Heart left ventricle (tissue), 16 donors: ENCODE measurements at regions not wholly inside any gene's neighbourhood (a gene's known extent, or its start where the extent isn't known, plus 50 kb on each side); places are given as distances from the start of the nearest gene placed in this dataset.
A peak's percentile ranks its signal among the peaks of the same experiment; 100 is the strongest.
"Not testable (repeated sequence)": the region's sequence is repeated elsewhere in the genome, so short reads cannot be mapped to it uniquely, and the experiment has no call there.

Source experiments
- ATAC-seq, 4 donors: fragments of 200-7000 bp; cut with Tn5 transposase; one replicate each; pipeline ENCODE4 v1.9.1; 2020 to 2022; ENCODE audit warnings: moderate library complexity in 4 of 4, mild to moderate bottlenecking in 3 of 4, moderate number of reproducible peaks in 1 of 4
- DNase-seq, 5 donors: peaks; one replicate each; pipeline ENCODE4 v3.0.0-alpha.2; 2020
- H3K27ac ChIP-seq, 12 donors: fragments of 200-600 bp; sonication (generic) in 4 of 12; one replicate each; pipeline versions ENCODE4 v1.5.0 to v1.8.0; 2016 to 2022; ENCODE audit warnings: mild to moderate bottlenecking in 2 of 12
- H3K27me3 ChIP-seq, 9 donors: fragments of 200-600 bp; sonication (generic) in 2 of 9; one replicate each; pipeline versions ENCODE4 v1.5.1 to v1.8.0; 2016 to 2022; ENCODE audit warnings: mild to moderate bottlenecking in 3 of 9
- H3K36me3 ChIP-seq, 9 donors: fragments of 200-600 bp; sonication (generic) in 2 of 9; one replicate each; pipeline versions ENCODE4 v1.5.0 to v1.8.0; 2018 to 2022; ENCODE audit warnings: mild to moderate bottlenecking in 2 of 9
- H3K4me1 ChIP-seq, 12 donors: fragments of 200-600 bp; sonication (generic) in 4 of 12; one replicate each; pipeline versions ENCODE4 v1.5.0 to v1.8.0; 2016 to 2022; ENCODE audit warnings: mild to moderate bottlenecking in 3 of 12
- H3K4me3 ChIP-seq, 12 donors: fragments of 200-600 bp; sonication (generic) in 4 of 12; one replicate each; pipeline versions ENCODE4 v1.5.0 to v1.8.0; 2017 to 2022; ENCODE audit warnings: mild to moderate bottlenecking in 9 of 12, moderate library complexity in 4 of 12
- H3K9me3 ChIP-seq, 12 donors: fragments of 200-600 bp; sonication (generic) in 4 of 12; one replicate each; pipeline versions ENCODE4 v1.5.0 to v1.8.0; 2016 to 2022; ENCODE audit warnings: mild to moderate bottlenecking in 1 of 12
- POLR2A ChIP-seq, 2 donors: fragments of 450-650 bp; IDR thresholded peaks; one replicate each; pipeline ENCODE4 v1.6.1; 2017; ENCODE audit warnings: antibody characterized with exemption in 2 of 2, mild to moderate bottlenecking in 2 of 2, moderate library complexity in 2 of 2
- WGBS, 4 donors: extraction: QIAGEN DNeasy Blood & Tissue Kit in 2 of 4; methylation state at CpG; one replicate each; pipeline versions ENCODE4 v1.1.5 to v1.1.7; 2013 to 2018; 5-methylcytosine and 5-hydroxymethylcytosine counted together
- intact Hi-C, 10 donors: fragments of 100-400 bp; cut with DNase I; formaldehyde crosslinking; loops; one replicate each; pipeline versions ENCODE4 v1.11.1 to v1.14.2; 2022
- TF ChIP-seq, protein P1 (sequence below), 12 donors: fragments of 200-600 bp; sonication (generic) in 4 of 12; IDR thresholded peaks; one replicate each; pipeline versions ENCODE4 v1.5.0 to v1.8.0; 2018 to 2022; ENCODE audit warnings: antibody characterized with exemption in 12 of 12, mild to moderate bottlenecking in 5 of 12
- donor health status: ischemic (EF 13 %, LVEDD 7.1; RV severe dilation, severe dysfunction).
- donor health status: healthy with polysubstance abuse.
- donor health status: DM: no; HTN: yes; CAD: no.
- donor health status: DM: no; HTN: no; CAD: no.
- donor health status: ischemic (EF 25% LVEDD 6.9; RV normal size, moderate dysfunction).
- donor health status: ischemic (EF 25% LVEDD 5.7; RV mildly dilated, moderate dysfunction).
- donor health status: healthy.
- donor health status: DM: yes; HTN: yes; CAD: no.
- donor health status: ischemic (EF 35%, LVEDD 5.7; RV mildly dilated, moderate dysfunction).
- donor health status: nonischemic (EF 11% LVEDD 7.7; RV severe dilation, severe dysfunction).
- donor health status: DM: yes; HTN: yes; CAD: no.
- donor health status: PGD.
- donor health status: ischemic (EF 29% LVEDD 5.4; RV normal size, mild dysfunction).
- donor health status: nonischemic (EF 23%, LVEDD 6.1; RV moderate dilation, normal function).

DNA sequence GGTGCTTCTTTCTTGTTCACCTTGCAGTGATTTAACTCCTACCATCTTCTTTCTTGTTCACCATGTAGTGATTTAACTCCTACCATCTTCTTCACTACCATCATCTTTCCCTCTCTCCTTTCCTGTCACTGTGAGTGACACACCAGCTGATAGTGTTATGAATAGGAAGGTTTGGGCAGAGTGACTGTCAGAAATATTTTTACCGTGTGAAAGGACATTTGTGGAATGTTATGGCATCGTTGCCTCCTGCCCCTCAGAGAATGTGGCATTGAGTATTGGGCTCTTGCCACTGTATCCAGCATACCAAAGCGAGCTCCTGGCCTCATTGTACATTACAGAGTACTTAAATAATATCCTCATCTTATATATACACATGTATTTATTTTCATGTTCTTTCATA is 90.8 kb upstream of the AMOT start:
- no peak overlapping the region for H3K27ac ChIP-seq
- intact Hi-C loops = no loop called here
- 37 to 47% (median 42%) methylated on average over 3 of the region's 3 CpGs for WGBS, 4 donors
- no peaks in the 10 kb centered on the region for H3K4me1 ChIP-seq
- H3K4me3 ChIP-seq = no peak overlapping the region
- no peak for ATAC-seq
- H3K36me3 ChIP-seq = no peaks in the 10 kb centered on the region
- H3K9me3 ChIP-seq = no peaks in the 10 kb centered on the region
- H3K27me3 ChIP-seq = peaks cover 0 to 9% (median 0%) of the 10 kb centered on the region in 9 donors
- no peak for TF ChIP-seq POLR2A (IDR thresholded peaks at IDR 0.05)
- TF ChIP-seq, protein P1, sequence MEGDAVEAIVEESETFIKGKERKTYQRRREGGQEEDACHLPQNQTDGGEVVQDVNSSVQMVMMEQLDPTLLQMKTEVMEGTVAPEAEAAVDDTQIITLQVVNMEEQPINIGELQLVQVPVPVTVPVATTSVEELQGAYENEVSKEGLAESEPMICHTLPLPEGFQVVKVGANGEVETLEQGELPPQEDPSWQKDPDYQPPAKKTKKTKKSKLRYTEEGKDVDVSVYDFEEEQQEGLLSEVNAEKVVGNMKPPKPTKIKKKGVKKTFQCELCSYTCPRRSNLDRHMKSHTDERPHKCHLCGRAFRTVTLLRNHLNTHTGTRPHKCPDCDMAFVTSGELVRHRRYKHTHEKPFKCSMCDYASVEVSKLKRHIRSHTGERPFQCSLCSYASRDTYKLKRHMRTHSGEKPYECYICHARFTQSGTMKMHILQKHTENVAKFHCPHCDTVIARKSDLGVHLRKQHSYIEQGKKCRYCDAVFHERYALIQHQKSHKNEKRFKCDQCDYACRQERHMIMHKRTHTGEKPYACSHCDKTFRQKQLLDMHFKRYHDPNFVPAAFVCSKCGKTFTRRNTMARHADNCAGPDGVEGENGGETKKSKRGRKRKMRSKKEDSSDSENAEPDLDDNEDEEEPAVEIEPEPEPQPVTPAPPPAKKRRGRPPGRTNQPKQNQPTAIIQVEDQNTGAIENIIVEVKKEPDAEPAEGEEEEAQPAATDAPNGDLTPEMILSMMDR (IDR thresholded peaks at IDR 0.05) = no peak
- DNase-seq = no peak

DNA sequence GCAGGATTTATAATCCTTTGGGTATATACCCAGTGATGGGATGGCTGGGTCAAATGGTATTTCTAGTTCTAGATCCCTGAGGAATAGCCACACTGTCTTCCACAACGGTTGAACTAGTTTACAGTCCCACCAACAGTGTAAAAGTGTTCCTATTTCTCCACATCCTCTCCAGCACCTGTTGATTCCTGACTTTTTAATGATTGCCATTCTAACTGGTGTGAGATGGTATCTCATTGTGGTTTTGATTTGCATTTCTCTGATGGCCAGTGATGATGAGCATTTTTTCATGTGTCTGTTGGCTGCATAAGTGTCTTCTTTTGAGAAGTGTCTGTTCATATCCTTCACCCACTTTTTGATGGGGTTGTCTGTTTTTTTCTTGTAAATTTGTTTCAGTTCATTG is 82.8 kb upstream of the AMOT start:
- H3K4me3 ChIP-seq, intact Hi-C loops, H3K4me1 ChIP-seq, H3K27ac ChIP-seq, H3K27me3 ChIP-seq, DNase-seq, H3K36me3 ChIP-seq, ATAC-seq, H3K9me3 ChIP-seq: not testable (repeated sequence)
- 67 to 83% (median 76%) methylated on average over 1 of the region's 1 CpG for WGBS, 4 donors

DNA sequence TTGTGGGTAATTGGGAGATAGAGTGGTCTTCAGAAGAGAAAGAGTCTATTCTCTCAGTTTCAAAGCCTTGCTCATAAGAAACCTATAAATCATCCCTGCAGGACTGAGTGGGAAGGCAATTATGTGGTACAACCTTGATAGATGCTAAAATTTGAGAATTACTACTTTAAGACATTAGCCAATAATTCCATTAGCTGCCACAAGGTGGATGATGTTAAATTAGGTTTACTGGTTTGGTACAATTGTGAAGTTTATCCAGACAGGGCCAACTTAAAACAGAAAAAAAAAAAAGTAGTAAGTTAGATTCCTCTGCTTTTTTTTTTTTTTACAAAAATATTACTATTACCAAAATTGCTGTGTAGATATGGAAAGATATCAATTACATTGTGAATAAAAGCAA is 73.2 kb upstream of the AMOT start:
- ATAC-seq (no peak), DNase-seq (no peak)
- Histone ChIP-seq H3K4me3 (no peak overlapping the region), H3K9me3 (no peaks in the 10 kb centered on the region), H3K27me3 (peaks cover 0 to 11% (median 0%) of the 10 kb centered on the region in 9 donors), H3K4me1 (no peaks in the 10 kb centered on the region), H3K36me3 (no peaks in the 10 kb centered on the region), H3K27ac (no peak overlapping the region)
- intact Hi-C loops = no loop called here
- TF ChIP-seq, protein P1 (IDR thresholded peaks at IDR 0.05) = peak in 1 of 12 donors; percentile 9
- no peak for TF ChIP-seq POLR2A (IDR thresholded peaks at IDR 0.05)

DNA sequence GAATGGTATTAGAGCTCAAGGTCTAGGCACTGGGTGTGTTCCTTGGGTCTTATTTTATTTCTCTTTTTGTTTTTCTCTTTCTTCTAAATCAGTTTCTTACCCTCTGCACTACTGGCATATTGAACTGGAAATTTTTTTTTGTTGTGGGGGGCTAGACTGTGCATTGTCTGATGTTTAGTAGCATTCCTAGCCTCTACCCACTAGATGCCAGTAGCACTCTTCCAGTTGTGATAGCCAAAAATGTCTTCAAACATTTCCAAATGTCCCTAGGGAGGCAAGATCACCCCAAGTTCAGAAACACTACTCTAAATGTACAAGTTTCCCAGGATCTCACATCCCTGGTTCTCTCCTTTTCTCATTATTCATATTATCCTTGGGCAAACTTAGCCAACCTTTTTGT is 69.8 kb upstream of the AMOT start:
- Histone ChIP-seq H3K4me1 (no peaks in the 10 kb centered on the region), H3K27me3 (peaks cover 0 to 11% (median 0%) of the 10 kb centered on the region in 9 donors), H3K27ac (no peak overlapping the region), H3K9me3 (no peaks in the 10 kb centered on the region), H3K36me3 (no peaks in the 10 kb centered on the region), H3K4me3 (no peak overlapping the region)
- ATAC-seq (no peak), DNase-seq (no peak)
- intact Hi-C loops = no loop called here
- TF ChIP-seq, protein P1 (IDR thresholded peaks at IDR 0.05) = no peak
- no peak for TF ChIP-seq POLR2A (IDR thresholded peaks at IDR 0.05)

DNA sequence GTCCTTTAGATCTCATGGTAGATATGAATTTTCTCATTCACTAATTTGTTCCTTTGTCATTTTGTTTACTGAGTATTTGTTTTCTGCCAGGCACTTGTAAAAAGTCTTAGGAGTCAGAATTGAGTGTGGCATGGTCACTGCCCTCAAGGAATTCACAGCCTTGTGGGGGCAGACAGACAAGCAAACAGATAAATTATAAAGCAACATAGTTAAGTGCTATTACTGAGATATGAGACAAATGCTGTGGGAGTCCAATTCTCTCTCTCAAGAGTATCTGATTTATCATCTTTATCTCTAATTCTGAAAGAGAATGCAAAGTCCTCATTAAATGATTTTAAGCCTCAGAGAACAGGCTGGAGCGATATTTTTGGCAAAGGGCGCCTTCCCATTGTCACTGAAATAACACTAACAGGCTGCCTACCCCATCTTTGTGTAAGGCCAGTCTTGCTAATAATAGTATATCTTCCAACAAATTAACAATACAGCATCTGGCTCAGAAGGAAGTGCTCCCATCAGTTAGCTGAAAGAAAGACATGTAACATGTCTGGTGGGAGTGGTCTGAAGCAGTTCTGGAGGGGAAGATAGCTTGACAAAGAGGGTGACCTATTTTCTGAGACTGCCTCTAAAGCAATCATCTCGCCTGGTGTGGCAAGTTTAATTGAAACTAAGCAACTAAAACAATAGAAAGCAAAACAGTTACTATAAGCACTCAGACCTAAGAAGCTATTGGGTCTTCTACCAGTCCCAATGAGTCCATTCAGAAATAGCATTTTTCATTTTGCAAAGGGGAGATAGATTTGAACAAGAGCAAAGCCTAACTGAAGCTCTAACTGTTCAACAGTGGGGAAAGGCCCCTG is 61.5 kb upstream of the AMOT start:
- no peak for TF ChIP-seq POLR2A (IDR thresholded peaks at IDR 0.05)
- TF ChIP-seq, protein P1 (IDR thresholded peaks at IDR 0.05) = no peak
- Histone ChIP-seq H3K36me3 (no peaks in the 10 kb centered on the region), H3K4me3 (no peak overlapping the region), H3K27me3 (no peaks in the 10 kb centered on the region), H3K4me1 (peaks cover 0 to 5% (median 0%) of the 10 kb centered on the region in 12 donors), H3K27ac (no peak overlapping the region), H3K9me3 (no peaks in the 10 kb centered on the region)
- peak in 1 of 5 donors; percentile 5 for DNase-seq
- intact Hi-C loops = no loop called here
- WGBS, 4 donors = 25 to 36% (median 28%) methylated on average over 3 of the region's 3 CpGs
- ATAC-seq = peak in 2 of 4 donors; percentile 33 to 54
